Keratinocyte (primary cell): ENCODE measurements at regions not wholly inside any gene's neighbourhood (a gene's known extent, or its start where the extent isn't known, plus 50 kb on each side); places are given as distances from the start of the nearest gene placed in this dataset.

ENCODE experiments used
- EZH2 ChIP-seq: IDR thresholded peaks from one replicate; pipeline ENCODE4 v1.6.1; 2012; ENCODE audit warnings: inconsistent platforms, mild to moderate bottlenecking, low read length, moderate library complexity
- TF ChIP-seq, protein P1 (sequence below), 3 experiments: IDR thresholded peaks in 1 of 3; conservative IDR thresholded peaks in 1 of 3; optimal IDR thresholded peaks in 1 of 3; 2 replicates in 2 of 3; 3 replicates in 1 of 3; pipeline versions ENCODE3 to v1.5.1; 2011; ENCODE audit warnings: low read length in 3 of 3, mild to moderate bottlenecking in 3 of 3, moderate library complexity in 2 of 3, control low read depth in 1 of 3, inconsistent platforms in 1 of 3; ENCODE audit not compliant: insufficient read depth in 2 of 3; ENCODE audit errors: extremely low read depth in 1 of 3

GRCh38 chr22:47309476-47309875 is 547.0 kb downstream of the TBC1D22A start:
- TF ChIP-seq, protein P1, sequence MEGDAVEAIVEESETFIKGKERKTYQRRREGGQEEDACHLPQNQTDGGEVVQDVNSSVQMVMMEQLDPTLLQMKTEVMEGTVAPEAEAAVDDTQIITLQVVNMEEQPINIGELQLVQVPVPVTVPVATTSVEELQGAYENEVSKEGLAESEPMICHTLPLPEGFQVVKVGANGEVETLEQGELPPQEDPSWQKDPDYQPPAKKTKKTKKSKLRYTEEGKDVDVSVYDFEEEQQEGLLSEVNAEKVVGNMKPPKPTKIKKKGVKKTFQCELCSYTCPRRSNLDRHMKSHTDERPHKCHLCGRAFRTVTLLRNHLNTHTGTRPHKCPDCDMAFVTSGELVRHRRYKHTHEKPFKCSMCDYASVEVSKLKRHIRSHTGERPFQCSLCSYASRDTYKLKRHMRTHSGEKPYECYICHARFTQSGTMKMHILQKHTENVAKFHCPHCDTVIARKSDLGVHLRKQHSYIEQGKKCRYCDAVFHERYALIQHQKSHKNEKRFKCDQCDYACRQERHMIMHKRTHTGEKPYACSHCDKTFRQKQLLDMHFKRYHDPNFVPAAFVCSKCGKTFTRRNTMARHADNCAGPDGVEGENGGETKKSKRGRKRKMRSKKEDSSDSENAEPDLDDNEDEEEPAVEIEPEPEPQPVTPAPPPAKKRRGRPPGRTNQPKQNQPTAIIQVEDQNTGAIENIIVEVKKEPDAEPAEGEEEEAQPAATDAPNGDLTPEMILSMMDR (optimal IDR thresholded peaks at IDR 0.05 in 1 of 3, IDR thresholded peaks at IDR 0.05 in 1 of 3, conservative IDR thresholded peaks at IDR 0.05 in 1 of 3; ENCODE audit: extremely low read depth in 1 of 3, insufficient read depth in 2 of 3, low read length in 3 of 3), result no peak
- TF ChIP-seq EZH2, result no peak
